Right atrium auricular region (tissue), 2 donors: ENCODE measurements at regions not wholly inside any gene's neighbourhood (a gene's known extent, or its start where the extent isn't known, plus 50 kb on each side); places are given as distances from the start of the nearest gene placed in this dataset.

Experiments used
- DNase-seq: peaks from one replicate; pipeline ENCODE4 v3.0.0-alpha.2; 2019; ENCODE audit warnings: low spot score
- H3K27ac ChIP-seq, 2 donors: fragments of 200-600 bp; sonication (generic); 1 replicate in 1 of 2; 2 replicates in 1 of 2; pipeline ENCODE4 v1.5.1; 2016 to 2019
- H3K27me3 ChIP-seq, 2 donors: fragments of 200-600 bp; sonication (generic); one replicate each; pipeline versions ENCODE4 v1.5.1 to v1.6.0; 2017 to 2019
- H3K36me3 ChIP-seq: fragments of 200-600 bp; sonication (generic); one replicate; pipeline ENCODE4 v1.5.1; 2016
- H3K4me1 ChIP-seq, 2 donors: fragments of 200-600 bp; sonication (generic); one replicate each; pipeline versions ENCODE4 v1.5.1 to v1.6.0; 2017 to 2019
- H3K4me3 ChIP-seq, 2 donors: fragments of 200-600 bp; sonication (generic); 1 replicate in 1 of 2; 2 replicates in 1 of 2; pipeline ENCODE4 v1.5.1; 2017 to 2019; ENCODE audit warnings: mild to moderate bottlenecking in 1 of 2, moderate library complexity in 1 of 2
- H3K9me3 ChIP-seq, 2 donors: fragments of 200-600 bp; sonication (generic); one replicate each; pipeline ENCODE4 v1.5.1; 2019
- CTCF ChIP-seq, 2 donors: fragments of 200-600 bp; sonication (generic); IDR thresholded peaks; one replicate each; pipeline ENCODE4 v1.5.1; 2019; ENCODE audit warnings: antibody characterized with exemption in 2 of 2

GRCh38 chr17:12362853-12363455, 302.7 kb upstream of the MYOCD start:
- Histone ChIP-seq H3K27ac (peak overlapping the region in 1 of 2 donors; percentile 10), H3K4me1 (no peaks in the 10 kb centered on the region), H3K27me3 (no peaks in the 10 kb centered on the region), H3K36me3 (no peaks in the 10 kb centered on the region), H3K4me3 (no peak overlapping the region), H3K9me3 (no peaks in the 10 kb centered on the region)
- TF ChIP-seq CTCF (IDR thresholded peaks at IDR 0.05): no peak
- DNase-seq: no peak

DNA sequence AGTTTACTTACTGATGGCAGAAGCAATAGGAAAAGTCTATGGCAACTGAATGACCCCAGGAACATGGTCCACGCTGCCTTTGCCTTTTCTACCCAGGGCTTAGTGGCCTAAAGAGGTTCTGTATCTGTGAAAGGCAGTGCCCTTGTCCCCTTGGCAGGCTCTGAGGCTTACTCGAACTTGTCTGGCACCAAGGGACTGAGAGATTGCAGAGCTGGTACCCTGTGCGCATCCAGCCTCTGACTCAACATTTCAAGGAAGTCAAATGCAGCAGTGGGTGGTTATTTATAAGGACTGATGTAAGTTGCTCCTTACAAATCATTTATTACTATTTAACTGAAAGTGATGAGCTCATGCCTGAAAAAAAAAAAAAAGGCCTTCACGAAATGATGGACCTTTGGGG, 299.9 kb upstream of the MYOCD start:
- Histone ChIP-seq H3K27ac (no peak overlapping the region), H3K9me3 (no peaks in the 10 kb centered on the region), H3K4me3 (no peak overlapping the region), H3K27me3 (no peaks in the 10 kb centered on the region), H3K36me3 (no peaks in the 10 kb centered on the region), H3K4me1 (no peaks in the 10 kb centered on the region)
- DNase-seq: no peak
- TF ChIP-seq CTCF (IDR thresholded peaks at IDR 0.05): no peak

DNA sequence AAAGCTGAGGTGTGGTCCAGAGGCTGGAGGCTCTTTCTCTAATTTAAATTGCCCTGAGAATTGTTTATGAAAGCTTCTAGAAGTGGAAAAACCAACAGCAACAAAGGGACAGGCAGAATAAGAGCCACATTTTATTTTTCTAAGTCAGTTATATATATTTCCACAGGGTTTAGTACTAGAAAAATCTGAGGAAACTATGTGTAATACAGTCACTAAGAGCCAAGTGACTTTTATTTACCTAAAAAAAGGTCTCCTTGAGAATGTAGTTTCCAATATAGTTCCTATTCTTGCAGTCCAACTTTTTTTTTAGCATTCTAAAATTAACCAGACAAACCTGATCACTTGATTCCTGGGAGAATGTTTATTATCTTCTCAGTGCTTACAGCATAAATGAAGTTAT, 296.6 kb upstream of the MYOCD start:
- no peak overlapping the region for H3K27ac ChIP-seq

GRCh38 chr17:12376276-12376675, 289.4 kb upstream of the MYOCD start:
- TF ChIP-seq CTCF (IDR thresholded peaks at IDR 0.05): no peak
- Histone ChIP-seq H3K4me1 (no peaks in the 10 kb centered on the region), H3K27me3 (no peaks in the 10 kb centered on the region), H3K27ac (no peak overlapping the region), H3K36me3 (no peaks in the 10 kb centered on the region), H3K4me3 (no peak overlapping the region), H3K9me3 (peaks cover 0 to 11% of the 10 kb centered on the region in 2 donors)
- no peak for DNase-seq

More for the DNA sequence above, 296.6 kb upstream of the MYOCD start:
- TF ChIP-seq CTCF (IDR thresholded peaks at IDR 0.05): no peak
- Histone ChIP-seq H3K27me3 (no peaks in the 10 kb centered on the region), H3K36me3 (no peaks in the 10 kb centered on the region), H3K9me3 (peaks cover 0 to 11% of the 10 kb centered on the region in 2 donors), H3K4me3 (no peak overlapping the region), H3K4me1 (no peaks in the 10 kb centered on the region)
- DNase-seq: no peak

DNA sequence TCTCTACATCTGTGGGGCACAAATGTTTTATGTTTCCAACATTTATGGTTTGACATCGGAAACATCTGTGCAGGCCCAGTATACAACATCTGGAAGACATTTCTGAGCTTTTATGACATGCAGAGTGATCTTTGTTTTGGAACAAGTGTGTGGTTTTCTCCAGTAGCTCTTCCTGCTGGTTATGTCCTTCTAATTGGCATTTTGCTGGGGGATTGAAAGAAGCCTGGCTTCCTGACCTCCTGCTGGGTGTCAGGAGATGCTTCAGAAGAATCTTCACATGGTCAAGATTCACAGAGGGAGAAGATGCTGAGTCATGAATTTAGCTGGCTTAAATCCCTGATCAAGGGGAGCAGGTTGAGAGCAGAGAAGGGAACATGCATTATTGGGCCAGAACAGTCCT, 279.5 kb upstream of the MYOCD start:
- no peak for TF ChIP-seq CTCF (IDR thresholded peaks at IDR 0.05)
- Histone ChIP-seq H3K27me3 (no peaks in the 10 kb centered on the region), H3K4me3 (no peak overlapping the region), H3K4me1 (no peaks in the 10 kb centered on the region), H3K27ac (no peak overlapping the region), H3K9me3 (no peaks in the 10 kb centered on the region), H3K36me3 (no peaks in the 10 kb centered on the region)
- no peak for DNase-seq

DNA sequence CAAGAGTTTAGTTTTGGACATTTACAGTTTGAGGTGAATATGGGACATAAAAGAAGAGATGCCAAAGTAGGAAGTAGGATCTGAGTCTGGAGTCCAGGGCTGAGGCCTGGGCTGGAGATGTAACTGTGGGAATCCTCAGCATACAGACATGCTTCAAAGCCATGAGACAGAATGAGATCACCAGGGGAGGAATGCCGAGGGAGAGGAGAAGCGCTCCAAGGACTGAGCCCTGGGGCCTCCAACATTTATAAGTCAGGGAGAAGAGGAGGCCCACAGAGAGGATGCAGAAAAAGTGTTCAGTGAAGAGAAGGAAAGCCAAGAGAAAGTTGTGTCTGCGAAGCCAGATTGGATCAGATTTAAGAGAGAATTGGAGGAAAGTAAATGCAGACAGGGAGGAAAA, 277.5 kb upstream of the MYOCD start:
- no peak for DNase-seq
- H3K9me3 ChIP-seq: no peaks in the 10 kb centered on the region
- no peaks in the 10 kb centered on the region for H3K27me3 ChIP-seq
- H3K36me3 ChIP-seq: no peaks in the 10 kb centered on the region
- H3K4me1 ChIP-seq: no peaks in the 10 kb centered on the region
- no peak overlapping the region for H3K4me3 ChIP-seq
- no peak overlapping the region for H3K27ac ChIP-seq
- TF ChIP-seq CTCF (IDR thresholded peaks at IDR 0.05): no peak
